Nephron progenitor cell (in vitro differentiated cells): ENCODE measurements at regions not wholly inside any gene's neighbourhood (a gene's known extent, or its start where the extent isn't known, plus 50 kb on each side); places are given as distances from the start of the nearest gene placed in this dataset.

Experiments
- DNase-seq: peaks from one replicate; pipeline ENCODE4 v3.0.0; 2021
- H3K27ac Mint-ChIP-seq: 2 replicates; pipeline ENCODE4 v1.8.0; 2021; ENCODE audit warnings: mild to moderate bottlenecking, moderate library complexity, mixed read lengths
- H3K27me3 Mint-ChIP-seq: 2 replicates; pipeline ENCODE4 v1.8.0; 2021; ENCODE audit warnings: mild to moderate bottlenecking, low read depth, mixed read lengths; ENCODE audit not compliant: poor library complexity
- H3K36me3 Mint-ChIP-seq: 2 replicates; pipeline ENCODE4 v1.8.0; 2021; ENCODE audit warnings: low read depth, mixed read lengths
- H3K4me1 Mint-ChIP-seq: 2 replicates; pipeline ENCODE4 v1.8.0; 2021; ENCODE audit warnings: mixed read lengths
- H3K4me3 Mint-ChIP-seq: 2 replicates; pipeline ENCODE4 v1.8.0; 2021; ENCODE audit warnings: mild to moderate bottlenecking, moderate library complexity, mixed read lengths
- H3K9me3 Mint-ChIP-seq: 2 replicates; pipeline ENCODE4 v1.8.0; 2021; ENCODE audit warnings: mild to moderate bottlenecking, moderate library complexity, mixed read lengths
- CTCF ChIP-seq: fragments of 200-600 bp; sonication (generic); IDR thresholded peaks from 2 replicates; pipeline ENCODE4 v1.5.0; 2021; ENCODE audit warnings: antibody characterized with exemption

DNA sequence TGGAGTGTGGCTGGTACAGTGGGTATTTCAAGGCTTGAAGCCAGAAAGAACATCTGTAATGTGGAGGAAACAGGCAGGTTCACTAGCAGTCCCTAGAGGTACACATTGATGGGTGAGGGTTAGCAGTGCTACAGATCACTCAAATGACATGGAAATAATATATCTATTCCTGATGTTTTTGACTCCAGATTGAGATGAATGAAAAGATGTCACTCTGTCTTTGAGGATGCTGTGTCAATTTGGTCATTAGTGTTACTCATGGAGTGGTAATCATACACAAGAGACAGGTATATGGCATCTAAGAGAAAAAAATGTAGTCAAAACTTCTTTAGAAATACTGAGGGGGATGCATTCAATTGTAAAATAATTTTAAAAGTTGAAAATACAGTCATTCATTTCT, 135.1 kb downstream of the ZIC1 start:
- Mint-ChIP-seq H3K4me3 (no peak overlapping the region), H3K27ac (peak overlapping the region; percentile 40), H3K27me3 (no peaks in the 10 kb centered on the region), H3K4me1 (no peaks in the 10 kb centered on the region), H3K36me3 (no peaks in the 10 kb centered on the region), H3K9me3 (peaks cover 23% of the 10 kb centered on the region)
- no peak for DNase-seq
- TF ChIP-seq CTCF = no peak

DNA sequence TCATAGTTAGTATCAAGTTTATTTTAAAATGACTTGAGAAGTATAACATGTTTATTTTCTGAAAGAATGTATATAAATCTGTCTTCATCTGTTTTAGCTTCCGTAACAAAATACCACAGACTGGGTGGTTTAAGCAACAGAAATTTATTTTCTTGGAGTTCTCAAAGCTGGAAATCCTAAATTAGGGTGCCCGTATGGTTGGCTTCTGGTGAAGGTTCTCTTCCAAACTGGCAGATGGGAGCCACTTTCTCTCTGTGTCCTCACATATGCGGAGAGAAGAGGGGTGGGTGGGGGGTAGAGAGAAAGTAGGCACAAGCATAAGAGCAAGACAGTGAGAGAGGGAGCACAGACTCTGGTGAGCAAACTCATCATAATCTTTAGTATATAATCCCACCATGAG, 142.3 kb downstream of the ZIC1 start:
- H3K4me1 Mint-ChIP-seq = no peaks in the 10 kb centered on the region
- H3K27ac Mint-ChIP-seq = no peak overlapping the region
- H3K27me3 Mint-ChIP-seq = no peaks in the 10 kb centered on the region
- no peak for DNase-seq
- no peak overlapping the region for H3K4me3 Mint-ChIP-seq
- no peaks in the 10 kb centered on the region for H3K9me3 Mint-ChIP-seq
- TF ChIP-seq CTCF = no peak
- no peaks in the 10 kb centered on the region for H3K36me3 Mint-ChIP-seq

- Mint-ChIP-seq H3K4me3 (no peak overlapping the region), H3K27me3 (no peaks in the 10 kb centered on the region), H3K27ac (no peak overlapping the region), H3K36me3 (no peaks in the 10 kb centered on the region), H3K9me3 (no peaks in the 10 kb centered on the region), H3K4me1 (no peaks in the 10 kb centered on the region)
- TF ChIP-seq CTCF = no peak
- no peak for DNase-seq
These were observed 145.2 kb downstream of the ZIC1 start for GRCh38 chr3:147554332-147554731.

DNA sequence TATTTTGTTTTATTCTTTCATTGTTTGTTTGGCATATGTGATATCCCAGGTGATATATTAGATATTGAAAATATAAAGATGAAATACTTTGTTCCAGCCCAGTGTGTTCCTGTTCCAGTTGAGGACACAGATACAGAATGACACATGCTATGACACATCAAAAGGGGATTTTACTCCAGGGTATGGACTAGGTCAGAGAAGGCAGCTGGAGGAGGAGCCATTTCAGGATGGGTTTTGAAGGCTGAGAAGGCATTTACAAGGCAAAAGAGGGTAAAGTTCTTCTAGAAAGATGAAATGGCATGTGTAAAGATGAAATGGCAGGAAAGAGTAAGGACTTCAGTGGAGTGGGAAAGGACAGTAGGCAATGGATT, 163.8 kb downstream of the ZIC1 start:
- Mint-ChIP-seq H3K27ac (no peak overlapping the region), H3K27me3 (no peaks in the 10 kb centered on the region), H3K36me3 (no peaks in the 10 kb centered on the region), H3K4me3 (no peak overlapping the region), H3K4me1 (no peaks in the 10 kb centered on the region), H3K9me3 (no peaks in the 10 kb centered on the region)
- DNase-seq = no peak
- TF ChIP-seq CTCF = no peak

- Mint-ChIP-seq H3K36me3 (no peaks in the 10 kb centered on the region), H3K27ac (no peak overlapping the region)
These were observed 165.5 kb downstream of the ZIC1 start for GRCh38 chr3:147574621-147575020.

More at GRCh38 chr3:147574621-147575020, 165.5 kb downstream of the ZIC1 start:
- Mint-ChIP-seq H3K4me1 (no peaks in the 10 kb centered on the region), H3K9me3 (no peaks in the 10 kb centered on the region), H3K4me3 (no peak overlapping the region), H3K27me3 (no peaks in the 10 kb centered on the region)
- no peak for TF ChIP-seq CTCF
- no peak for DNase-seq
